ENCODE measurements at regions not wholly inside any gene's neighbourhood (a gene's known extent, or its start where the extent isn't known, plus 50 kb on each side); places are given as distances from the start of the nearest gene placed in this dataset.

GRCh38 chr22:22746061-22746962 is 101.9 kb downstream of the GGTLC2 start:
- TF ChIP-seq, protein P1, sequence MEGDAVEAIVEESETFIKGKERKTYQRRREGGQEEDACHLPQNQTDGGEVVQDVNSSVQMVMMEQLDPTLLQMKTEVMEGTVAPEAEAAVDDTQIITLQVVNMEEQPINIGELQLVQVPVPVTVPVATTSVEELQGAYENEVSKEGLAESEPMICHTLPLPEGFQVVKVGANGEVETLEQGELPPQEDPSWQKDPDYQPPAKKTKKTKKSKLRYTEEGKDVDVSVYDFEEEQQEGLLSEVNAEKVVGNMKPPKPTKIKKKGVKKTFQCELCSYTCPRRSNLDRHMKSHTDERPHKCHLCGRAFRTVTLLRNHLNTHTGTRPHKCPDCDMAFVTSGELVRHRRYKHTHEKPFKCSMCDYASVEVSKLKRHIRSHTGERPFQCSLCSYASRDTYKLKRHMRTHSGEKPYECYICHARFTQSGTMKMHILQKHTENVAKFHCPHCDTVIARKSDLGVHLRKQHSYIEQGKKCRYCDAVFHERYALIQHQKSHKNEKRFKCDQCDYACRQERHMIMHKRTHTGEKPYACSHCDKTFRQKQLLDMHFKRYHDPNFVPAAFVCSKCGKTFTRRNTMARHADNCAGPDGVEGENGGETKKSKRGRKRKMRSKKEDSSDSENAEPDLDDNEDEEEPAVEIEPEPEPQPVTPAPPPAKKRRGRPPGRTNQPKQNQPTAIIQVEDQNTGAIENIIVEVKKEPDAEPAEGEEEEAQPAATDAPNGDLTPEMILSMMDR (IDR thresholded peaks at IDR 0.05; ENCODE audit: low read length), result no peak
- TF ChIP-seq EZH2 (IDR thresholded peaks at IDR 0.05; ENCODE audit: borderline replicate concordance, low read length), result no peak

Measured in OCI-LY1 (cell line).